Peyer's patch (tissue), 4 donors: ENCODE measurements at regions not wholly inside any gene's neighbourhood (a gene's known extent, or its start where the extent isn't known, plus 50 kb on each side); places are given as distances from the start of the nearest gene placed in this dataset.

Experiments
- DNase-seq, 3 donors: peaks; one replicate each; pipeline ENCODE4 v3.0.0-alpha.2; 2017 to 2019
- H3K27ac ChIP-seq, 4 donors: fragments of 200-600 bp; sonication (generic); one replicate each; pipeline ENCODE4 v1.5.1; 2016 to 2019
- H3K27me3 ChIP-seq, 2 donors: fragments of 200-600 bp; sonication (generic); one replicate each; pipeline ENCODE4 v1.5.1; 2019
- H3K36me3 ChIP-seq, 3 donors: fragments of 200-600 bp; sonication (generic); one replicate each; pipeline ENCODE4 v1.5.1; 2016 to 2019
- H3K4me1 ChIP-seq, 4 donors: fragments of 200-600 bp; sonication (generic); one replicate each; pipeline ENCODE4 v1.5.1; 2016 to 2019
- H3K4me3 ChIP-seq, 4 donors: fragments of 200-600 bp; sonication (generic); 1 replicate in 3 of 4; 2 replicates in 1 of 4; pipeline ENCODE4 v1.5.1; 2016 to 2019; ENCODE audit warnings: mild to moderate bottlenecking in 1 of 4
- H3K9me3 ChIP-seq, 4 donors: fragments of 200-600 bp; sonication (generic); one replicate each; pipeline ENCODE4 v1.5.1; 2016 to 2019; ENCODE audit warnings: mild to moderate bottlenecking in 1 of 4
- CTCF ChIP-seq, 6 experiments: fragments of 450-650 bp in 4 of 6; fragments of 200-600 bp in 2 of 6; sonication (generic) in 1 of 6; IDR thresholded peaks; one replicate each; pipeline ENCODE4 v1.5.1; 2017 to 2019; ENCODE audit warnings: antibody characterized with exemption in 6 of 6, mild to moderate bottlenecking in 3 of 6, moderate library complexity in 1 of 6
- POLR2A ChIP-seq, 2 donors: fragments of 450-650 bp; IDR thresholded peaks; one replicate each; pipeline ENCODE4 v1.5.1; 2017; ENCODE audit warnings: antibody characterized with exemption in 2 of 2, mild to moderate bottlenecking in 2 of 2, moderate library complexity in 2 of 2

- Histone ChIP-seq H3K4me3 (no peak overlapping the region), H3K4me1 (no peaks in the 10 kb centered on the region), H3K27me3 (no peaks in the 10 kb centered on the region), H3K9me3 (no peaks in the 10 kb centered on the region), H3K36me3 (no peaks in the 10 kb centered on the region), H3K27ac (no peak overlapping the region)
- DNase-seq, result no peak
- TF ChIP-seq POLR2A (IDR thresholded peaks at IDR 0.05), result no peak
- TF ChIP-seq CTCF (IDR thresholded peaks at IDR 0.05), result no peak
Measured at GRCh38 chr1:219798283-219799030, 129.9 kb downstream of the SLC30A10 start.

GRCh38 chr1:219797683-219798082 is 130.7 kb downstream of the SLC30A10 start:
- TF ChIP-seq CTCF (IDR thresholded peaks at IDR 0.05) (no peak), POLR2A (IDR thresholded peaks at IDR 0.05) (no peak)
- Histone ChIP-seq H3K9me3 (no peaks in the 10 kb centered on the region), H3K4me1 (no peaks in the 10 kb centered on the region), H3K27ac (no peak overlapping the region), H3K4me3 (no peak overlapping the region), H3K36me3 (no peaks in the 10 kb centered on the region), H3K27me3 (no peaks in the 10 kb centered on the region)
- no peak for DNase-seq

GRCh38 chr1:219797009-219797408 is 131.3 kb downstream of the SLC30A10 start:
- no peaks in the 10 kb centered on the region for H3K9me3 ChIP-seq
- H3K36me3 ChIP-seq, result no peaks in the 10 kb centered on the region
- no peaks in the 10 kb centered on the region for H3K27me3 ChIP-seq
- no peaks in the 10 kb centered on the region for H3K4me1 ChIP-seq
- H3K4me3 ChIP-seq, result no peak overlapping the region
- H3K27ac ChIP-seq, result no peak overlapping the region
- no peak for DNase-seq
- TF ChIP-seq POLR2A (IDR thresholded peaks at IDR 0.05) (no peak), CTCF (IDR thresholded peaks at IDR 0.05) (no peak)

- Histone ChIP-seq H3K27ac (no peak overlapping the region), H3K9me3 (no peaks in the 10 kb centered on the region), H3K4me3 (no peak overlapping the region), H3K36me3 (no peaks in the 10 kb centered on the region), H3K27me3 (no peaks in the 10 kb centered on the region), H3K4me1 (no peaks in the 10 kb centered on the region)
- TF ChIP-seq POLR2A (IDR thresholded peaks at IDR 0.05) (no peak), CTCF (IDR thresholded peaks at IDR 0.05) (no peak)
- no peak for DNase-seq
Measured at GRCh38 chr1:219795363-219795917, 132.9 kb downstream of the SLC30A10 start.

GRCh38 chr1:219794085-219794743 is 134.1 kb downstream of the SLC30A10 start:
- DNase-seq, result no peak
- TF ChIP-seq CTCF (IDR thresholded peaks at IDR 0.05) (no peak), POLR2A (IDR thresholded peaks at IDR 0.05) (no peak)
- Histone ChIP-seq H3K27ac (no peak overlapping the region), H3K27me3 (no peaks in the 10 kb centered on the region), H3K4me1 (no peaks in the 10 kb centered on the region), H3K36me3 (no peaks in the 10 kb centered on the region), H3K9me3 (no peaks in the 10 kb centered on the region), H3K4me3 (no peak overlapping the region)
